ENCODE measurements at regions not wholly inside any gene's neighbourhood (a gene's known extent, or its start where the extent isn't known, plus 50 kb on each side); places are given as distances from the start of the nearest gene placed in this dataset.
"Not testable (repeated sequence)": the region's sequence is repeated elsewhere in the genome, so short reads cannot be mapped to it uniquely, and the experiment has no call there.

- DNase-seq (ENCODE audit: low read depth in 4 of 4, low spot score in 2 of 4), result no peak
Measured at GRCh38 chr2:122034777-122035176, 279.3 kb downstream of the TSN start.

DNA sequence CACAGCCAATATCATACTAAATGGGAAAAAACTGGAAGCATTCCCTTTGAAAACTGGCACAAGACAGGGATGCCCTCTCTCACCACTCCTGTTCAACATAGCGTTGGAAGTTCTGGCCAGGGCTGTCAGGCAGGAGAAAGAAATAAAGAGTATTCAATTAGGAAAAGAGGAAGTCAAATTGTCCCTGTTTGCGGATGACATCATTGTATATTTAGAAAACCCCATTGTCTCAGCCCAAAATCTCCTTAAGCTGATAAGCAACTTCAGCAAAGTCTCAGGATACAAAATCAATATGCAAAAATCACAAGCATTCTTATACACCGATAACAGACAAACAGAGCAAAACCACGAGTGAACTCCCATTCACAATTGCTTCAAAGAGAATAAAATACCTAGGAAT is 283.4 kb downstream of the TSN start:
- DNase-seq (ENCODE audit: low read depth in 4 of 4, low spot score in 2 of 4), result not testable (repeated sequence)

DNA sequence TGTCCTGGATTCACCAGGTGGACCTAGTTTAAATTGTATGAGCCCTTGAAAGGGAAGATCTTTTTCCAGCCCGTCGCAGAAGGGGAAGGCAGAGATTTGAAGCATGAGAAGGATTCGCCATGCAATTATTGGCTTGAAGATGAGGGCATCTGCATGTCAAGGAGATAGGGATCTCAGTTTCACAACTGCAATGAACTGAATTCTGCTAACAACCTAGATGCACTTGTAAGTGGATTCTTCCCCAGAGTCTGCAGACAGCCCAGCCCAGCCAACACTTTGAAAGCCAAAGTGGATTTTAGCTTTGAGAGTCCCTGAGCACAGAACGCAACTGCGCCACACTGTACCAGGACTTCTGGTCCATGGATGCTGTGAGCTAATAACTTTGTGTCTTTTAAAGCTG is 286.0 kb downstream of the TSN start:
- no peak for DNase-seq (ENCODE audit: low read depth in 4 of 4, low spot score in 2 of 4)

- DNase-seq (ENCODE audit: low read depth in 4 of 4, low spot score in 2 of 4), result not testable (repeated sequence)
Measured at GRCh38 chr2:122051659-122052058, 296.2 kb downstream of the TSN start.

GRCh38 chr2:122055521-122055931 is 300.1 kb downstream of the TSN start:
- DNase-seq (ENCODE audit: low read depth in 4 of 4, low spot score in 2 of 4), result peak in 2 of 4 donors; percentile 13 to 43

DNA sequence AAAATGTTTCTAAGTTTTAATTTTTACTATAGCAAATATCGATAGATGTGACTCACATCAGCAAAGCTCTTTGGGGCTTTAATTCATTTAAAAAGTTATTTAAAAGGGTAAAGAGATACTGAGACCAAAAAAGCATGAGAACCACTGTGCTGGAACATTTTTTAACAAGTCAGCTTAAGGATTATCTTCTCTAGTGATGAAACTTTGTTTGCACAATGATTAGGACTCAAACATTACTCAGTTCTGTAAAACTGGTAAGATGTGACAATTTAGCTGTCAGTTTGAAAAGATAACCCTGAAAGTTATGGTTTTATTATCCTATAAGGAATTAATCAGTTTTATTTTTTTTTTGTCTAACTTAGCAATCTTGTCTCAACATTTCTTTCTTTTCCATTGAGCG is 301.4 kb downstream of the TSN start:
- no peak for DNase-seq (ENCODE audit: low read depth in 4 of 4, low spot score in 2 of 4)

DNA sequence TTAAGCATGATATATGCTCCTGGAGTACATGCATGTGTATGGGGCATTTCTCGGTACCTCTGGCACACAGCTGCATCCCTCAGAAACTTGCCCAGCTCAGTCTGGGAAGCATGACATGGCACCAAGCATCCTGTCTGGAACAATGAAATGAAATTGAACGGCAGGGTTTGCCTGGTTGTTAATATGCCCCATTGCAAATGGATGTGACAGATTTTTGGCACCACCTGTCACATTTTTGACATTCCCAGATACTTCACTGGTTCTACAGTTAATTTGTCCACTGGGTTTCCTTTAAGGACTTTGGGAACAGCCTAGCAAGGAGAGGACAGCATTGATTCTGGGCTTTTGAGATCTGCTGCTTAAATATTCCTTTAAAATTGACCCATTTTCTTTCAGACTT is 305.8 kb downstream of the TSN start:
- no peak for DNase-seq (ENCODE audit: low read depth in 4 of 4, low spot score in 2 of 4)

GRCh38 chr2:122061831-122062230 is 306.4 kb downstream of the TSN start:
- no peak for DNase-seq (ENCODE audit: low read depth in 4 of 4, low spot score in 2 of 4)

DNA sequence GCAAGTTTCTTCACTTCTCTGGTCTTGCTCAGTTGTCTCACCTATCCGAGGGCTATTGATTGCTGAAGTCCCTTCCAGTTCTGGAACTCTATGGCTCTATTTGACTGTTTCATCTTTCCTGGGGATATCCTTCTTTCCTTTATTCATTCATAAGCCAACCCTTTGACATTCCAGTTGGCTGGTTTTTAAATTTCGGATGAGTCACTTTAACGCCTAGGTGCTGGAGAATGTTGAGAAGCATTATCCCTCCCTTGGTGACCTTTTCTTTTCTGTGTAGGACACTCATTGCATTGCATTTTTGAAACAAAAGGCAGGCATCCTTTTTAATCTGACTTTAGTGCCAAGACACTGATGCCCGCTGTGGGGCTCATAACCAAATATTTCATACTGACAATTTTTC is 307.1 kb downstream of the TSN start:
- no peak for DNase-seq (ENCODE audit: low read depth in 4 of 4, low spot score in 2 of 4)

DNA sequence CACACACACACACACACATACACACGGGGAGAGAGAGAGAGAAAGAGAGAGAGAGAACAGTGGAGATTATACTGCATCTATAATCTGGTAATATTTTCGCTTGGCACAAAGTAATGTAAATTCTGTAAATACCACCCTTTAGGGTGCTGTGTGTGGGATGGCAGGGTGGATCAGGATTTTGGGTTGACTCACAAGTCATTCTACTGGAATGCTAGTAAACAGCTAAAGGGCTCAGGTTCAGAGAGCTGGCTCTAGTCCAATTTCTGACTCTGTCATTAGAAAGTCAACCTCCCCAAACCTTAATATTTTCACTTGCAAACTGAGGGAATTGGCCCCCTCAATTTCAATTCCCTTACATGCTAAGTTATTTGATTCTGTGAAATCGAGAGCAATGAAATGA is 308.3 kb downstream of the TSN start:
- DNase-seq (ENCODE audit: low read depth in 4 of 4, low spot score in 2 of 4), result no peak

- no peak for DNase-seq (ENCODE audit: low read depth in 4 of 4, low spot score in 2 of 4)
Measured at GRCh38 chr2:122070241-122070731, 314.8 kb downstream of the TSN start.

DNA sequence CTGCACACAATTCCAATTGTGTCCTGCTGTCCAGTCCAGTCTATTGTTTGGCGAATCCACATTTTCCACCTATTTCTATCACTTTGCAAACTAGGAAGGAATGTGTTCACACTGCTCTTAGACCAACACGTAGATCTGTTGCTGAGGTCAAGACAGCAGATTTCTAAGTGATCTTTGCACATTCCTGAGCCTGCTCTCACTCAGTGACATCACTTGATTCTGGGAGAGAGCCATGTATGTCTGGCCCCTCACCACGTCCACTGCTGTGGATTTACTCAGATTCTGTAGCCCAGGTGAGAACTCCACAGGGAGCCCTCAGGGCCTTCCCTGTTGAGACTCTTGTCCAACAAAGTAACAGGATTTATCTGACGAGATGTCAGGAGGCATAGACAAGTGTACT is 317.2 kb downstream of the TSN start:
- DNase-seq (ENCODE audit: low read depth in 4 of 4, low spot score in 2 of 4), result no peak

DNA sequence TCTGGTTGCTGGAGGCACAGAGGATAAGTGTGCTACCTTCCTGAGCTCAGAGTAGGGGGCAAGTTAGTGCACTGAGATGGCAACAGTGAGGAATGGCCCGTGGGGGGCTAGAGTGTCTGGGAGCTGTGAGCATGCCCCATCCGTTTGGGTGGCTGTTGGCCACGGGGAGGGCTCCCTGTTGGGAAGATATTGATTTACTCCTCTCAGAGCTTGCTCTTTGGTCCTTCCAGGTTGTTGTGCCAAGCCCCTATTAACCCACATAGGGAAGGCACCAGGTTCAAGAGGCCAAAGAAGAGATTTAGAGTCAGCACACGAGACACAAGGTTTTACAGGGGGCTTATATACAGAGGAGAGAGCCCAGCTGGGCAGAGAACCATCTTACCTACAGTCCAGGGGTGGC is 318.8 kb downstream of the TSN start:
- DNase-seq (ENCODE audit: low read depth in 4 of 4, low spot score in 2 of 4), result no peak

- DNase-seq (ENCODE audit: low read depth in 4 of 4, low spot score in 2 of 4), result no peak
Measured at GRCh38 chr2:122075381-122075780, 319.9 kb downstream of the TSN start.

- DNase-seq (ENCODE audit: low read depth in 4 of 4, low spot score in 2 of 4), result no peak
Measured at GRCh38 chr2:122077114-122077513, 321.7 kb downstream of the TSN start.

- DNase-seq (ENCODE audit: low read depth in 4 of 4, low spot score in 2 of 4), result no peak
Measured at GRCh38 chr2:122077771-122078170, 322.3 kb downstream of the TSN start.

GRCh38 chr2:122078451-122078850 is 323.0 kb downstream of the TSN start:
- DNase-seq (ENCODE audit: low read depth in 4 of 4, low spot score in 2 of 4), result no peak

DNA sequence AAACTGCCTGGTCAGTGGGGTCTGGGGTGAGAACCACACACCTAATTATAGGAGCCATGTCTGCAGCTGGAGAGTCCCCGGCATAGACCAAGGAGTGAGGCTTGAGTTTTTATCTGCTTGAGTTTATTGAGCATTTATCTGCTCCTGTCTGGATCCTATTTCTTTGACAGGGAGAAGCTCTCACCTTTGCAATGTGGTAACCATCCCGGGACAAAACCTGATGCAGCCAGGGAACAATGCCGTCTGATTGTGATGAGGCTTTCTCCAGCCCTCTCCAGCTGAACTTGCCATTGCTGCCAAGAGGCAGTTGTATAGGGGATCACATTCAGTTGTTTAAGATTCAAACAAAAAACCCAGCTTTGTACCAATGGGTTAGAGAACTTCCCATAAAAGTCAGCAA is 324.4 kb downstream of the TSN start:
- no peak for DNase-seq (ENCODE audit: low read depth in 4 of 4, low spot score in 2 of 4)

DNA sequence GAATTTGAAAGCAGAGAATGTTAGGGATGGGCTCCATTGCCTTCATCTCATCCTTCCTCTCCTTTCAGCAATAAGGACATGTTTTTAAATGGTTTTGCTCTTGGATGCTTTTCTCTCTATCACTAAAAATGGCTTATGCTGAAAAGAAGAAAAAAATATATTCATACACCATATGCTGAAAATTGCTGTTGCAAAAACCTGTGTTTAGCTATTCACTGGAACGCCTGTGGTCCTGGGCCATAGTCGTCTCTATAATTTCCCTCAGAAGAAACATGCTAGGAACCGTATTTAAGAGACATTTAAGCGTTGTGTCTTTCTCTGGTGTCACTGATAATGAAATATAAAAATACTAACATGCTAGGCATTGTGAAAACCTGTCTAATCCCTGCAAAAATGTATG is 324.9 kb downstream of the TSN start:
- no peak for DNase-seq (ENCODE audit: low read depth in 4 of 4, low spot score in 2 of 4)

DNA sequence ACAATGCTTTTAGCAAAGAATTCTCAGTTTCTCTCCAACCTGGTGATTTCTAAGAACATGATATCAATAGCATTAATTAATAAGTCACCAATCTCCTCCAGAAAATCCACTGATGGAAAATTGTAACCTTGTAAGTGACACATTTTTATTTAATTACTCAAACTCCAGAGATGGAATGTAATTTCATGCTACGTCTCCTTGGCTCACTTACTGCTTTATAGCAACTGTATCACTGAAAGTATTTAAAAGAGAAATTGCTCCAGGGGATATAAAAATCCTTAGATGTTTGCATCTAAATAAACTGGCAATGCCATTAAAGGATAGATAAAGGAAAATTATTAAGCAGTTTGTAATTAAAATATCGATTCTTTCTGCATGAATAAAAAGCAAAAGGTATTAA is 325.4 kb downstream of the TSN start:
- no peak for DNase-seq (ENCODE audit: low read depth in 4 of 4, low spot score in 2 of 4)

- no peak for DNase-seq (ENCODE audit: low read depth in 4 of 4, low spot score in 2 of 4)
Measured at GRCh38 chr2:122081751-122082150, 326.3 kb downstream of the TSN start.

- DNase-seq (ENCODE audit: low read depth in 4 of 4, low spot score in 2 of 4), result no peak
Measured at GRCh38 chr2:122083256-122084048, 328.0 kb downstream of the TSN start.

GRCh38 chr2:122085672-122086071 is 330.2 kb downstream of the TSN start:
- not testable (repeated sequence) for DNase-seq (ENCODE audit: low read depth in 4 of 4, low spot score in 2 of 4)
